Memory B cell (primary cell): ENCODE measurements at regions not wholly inside any gene's neighbourhood (a gene's known extent, or its start where the extent isn't known, plus 50 kb on each side); places are given as distances from the start of the nearest gene placed in this dataset.

Experiments used
- ATAC-seq: fragments of 150-1000 bp; cut with Tn5 transposase; 2 replicates; pipeline ENCODE4 v1.10.0; 2021; ENCODE audit warnings: low read depth, mild to moderate bottlenecking, moderate library complexity
- DNase-seq, 2 donors: peaks; one replicate each; pipeline ENCODE4 v3.0.0; 2022; ENCODE audit warnings: low spot score in 2 of 2
- H3K27ac Mint-ChIP-seq: one replicate; pipeline ENCODE4 v1.8.0; 2022; ENCODE audit warnings: mild to moderate bottlenecking, moderate library complexity, mixed read lengths
- H3K27me3 Mint-ChIP-seq: one replicate; pipeline ENCODE4 v1.8.0; 2022; ENCODE audit warnings: mixed read lengths
- H3K36me3 Mint-ChIP-seq: one replicate; pipeline ENCODE4 v1.8.0; 2022; ENCODE audit warnings: mild to moderate bottlenecking, mixed read lengths
- H3K4me1 Mint-ChIP-seq: one replicate; pipeline ENCODE4 v1.8.0; 2022; ENCODE audit warnings: mixed read lengths
- H3K4me3 Mint-ChIP-seq: one replicate; pipeline ENCODE4 v1.8.0; 2022; ENCODE audit warnings: mild to moderate bottlenecking, moderate library complexity, mixed read lengths
- H3K9me3 Mint-ChIP-seq: one replicate; pipeline ENCODE4 v1.8.0; 2022; ENCODE audit warnings: mixed read lengths

- no peak overlapping the region for H3K27ac Mint-ChIP-seq
- ATAC-seq, result no peak
- H3K27me3 Mint-ChIP-seq, result peaks cover 11% of the 10 kb centered on the region
- H3K36me3 Mint-ChIP-seq, result no peaks in the 10 kb centered on the region
- H3K4me3 Mint-ChIP-seq, result no peak overlapping the region
- H3K4me1 Mint-ChIP-seq, result no peaks in the 10 kb centered on the region
- peaks cover 2% of the 10 kb centered on the region for H3K9me3 Mint-ChIP-seq
- DNase-seq, result no peak
Measured at GRCh38 chr11:112783945-112784322, 177.3 kb upstream of the NCAM1 start.

- Mint-ChIP-seq H3K4me1 (no peaks in the 10 kb centered on the region), H3K9me3 (peaks cover 2% of the 10 kb centered on the region), H3K36me3 (no peaks in the 10 kb centered on the region), H3K27ac (no peak overlapping the region), H3K4me3 (no peak overlapping the region), H3K27me3 (peaks cover 7% of the 10 kb centered on the region)
- ATAC-seq (no peak), DNase-seq (no peak)
Measured at GRCh38 chr11:112784323-112785073, 176.7 kb upstream of the NCAM1 start.

GRCh38 chr11:112785149-112785548, 176.1 kb upstream of the NCAM1 start:
- H3K4me3 Mint-ChIP-seq, result no peak overlapping the region
- DNase-seq (no peak), ATAC-seq (no peak)
- H3K9me3 Mint-ChIP-seq, result peaks cover 2% of the 10 kb centered on the region
- H3K36me3 Mint-ChIP-seq, result no peaks in the 10 kb centered on the region
- H3K4me1 Mint-ChIP-seq, result no peaks in the 10 kb centered on the region
- H3K27me3 Mint-ChIP-seq, result peaks cover 6% of the 10 kb centered on the region
- H3K27ac Mint-ChIP-seq, result no peak overlapping the region

- no peak overlapping the region for H3K27ac Mint-ChIP-seq
- no peaks in the 10 kb centered on the region for H3K4me1 Mint-ChIP-seq
- DNase-seq (no peak), ATAC-seq (no peak)
- H3K36me3 Mint-ChIP-seq, result no peaks in the 10 kb centered on the region
- no peak overlapping the region for H3K4me3 Mint-ChIP-seq
- peaks cover 6% of the 10 kb centered on the region for H3K27me3 Mint-ChIP-seq
- H3K9me3 Mint-ChIP-seq, result peaks cover 2% of the 10 kb centered on the region
Measured at GRCh38 chr11:112785719-112786118, 175.5 kb upstream of the NCAM1 start.

GRCh38 chr11:112786196-112786595, 175.0 kb upstream of the NCAM1 start:
- no peak overlapping the region for H3K4me3 Mint-ChIP-seq
- H3K4me1 Mint-ChIP-seq, result no peaks in the 10 kb centered on the region
- ATAC-seq, result no peak
- peaks cover 6% of the 10 kb centered on the region for H3K27me3 Mint-ChIP-seq
- no peak for DNase-seq
- no peak overlapping the region for H3K27ac Mint-ChIP-seq
- H3K36me3 Mint-ChIP-seq, result no peaks in the 10 kb centered on the region
- H3K9me3 Mint-ChIP-seq, result peaks cover 2% of the 10 kb centered on the region

GRCh38 chr11:112786886-112787530, 174.2 kb upstream of the NCAM1 start:
- Mint-ChIP-seq H3K36me3 (no peaks in the 10 kb centered on the region), H3K9me3 (peaks cover 2% of the 10 kb centered on the region), H3K27ac (no peak overlapping the region), H3K27me3 (peaks cover 4% of the 10 kb centered on the region), H3K4me3 (no peak overlapping the region), H3K4me1 (no peaks in the 10 kb centered on the region)
- ATAC-seq, result no peak
- DNase-seq, result no peak

DNA sequence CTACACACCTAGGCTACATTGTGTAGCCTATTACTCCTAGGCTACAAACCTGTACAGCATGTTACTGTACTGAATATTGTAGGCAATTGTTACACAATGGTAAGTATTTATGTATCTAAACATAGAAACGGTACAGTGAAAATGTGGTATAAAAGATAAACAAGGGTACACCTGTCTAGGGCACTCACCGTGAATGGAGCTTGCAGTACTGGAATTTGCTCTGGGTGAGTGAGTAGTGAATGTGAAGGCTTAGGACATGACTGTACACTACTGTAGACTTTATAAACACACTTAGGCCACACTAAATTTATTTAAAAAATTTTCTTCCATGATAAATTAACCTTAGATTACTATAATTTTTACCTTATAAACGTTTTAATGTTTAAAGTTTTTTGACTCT, 171.7 kb upstream of the NCAM1 start:
- Mint-ChIP-seq H3K27me3 (peaks cover 4% of the 10 kb centered on the region), H3K4me1 (no peaks in the 10 kb centered on the region), H3K36me3 (no peaks in the 10 kb centered on the region), H3K27ac (no peak overlapping the region), H3K9me3 (no peaks in the 10 kb centered on the region), H3K4me3 (no peak overlapping the region)
- ATAC-seq (no peak), DNase-seq (no peak)

DNA sequence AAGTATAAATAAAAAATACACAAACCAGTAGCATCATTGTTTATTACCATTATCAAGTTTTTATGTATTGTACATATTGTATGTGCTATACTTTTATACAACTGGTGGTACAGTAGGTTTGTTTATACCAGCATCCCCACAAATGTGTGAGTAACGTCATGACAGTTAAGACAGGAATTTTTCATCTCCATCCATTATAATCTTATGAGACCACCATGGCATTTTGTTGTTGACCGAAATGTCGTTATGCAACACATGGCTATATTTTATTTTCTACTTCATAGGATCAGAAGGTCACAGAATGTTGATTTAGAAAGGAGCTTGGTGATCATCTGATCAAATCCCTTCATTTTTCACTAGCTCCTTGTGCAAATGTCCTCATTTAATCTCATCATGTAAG, 170.9 kb upstream of the NCAM1 start:
- DNase-seq, result no peak
- Mint-ChIP-seq H3K27ac (no peak overlapping the region), H3K9me3 (no peaks in the 10 kb centered on the region), H3K36me3 (no peaks in the 10 kb centered on the region), H3K4me3 (no peak overlapping the region), H3K27me3 (peaks cover 4% of the 10 kb centered on the region), H3K4me1 (no peaks in the 10 kb centered on the region)
- no peak for ATAC-seq

DNA sequence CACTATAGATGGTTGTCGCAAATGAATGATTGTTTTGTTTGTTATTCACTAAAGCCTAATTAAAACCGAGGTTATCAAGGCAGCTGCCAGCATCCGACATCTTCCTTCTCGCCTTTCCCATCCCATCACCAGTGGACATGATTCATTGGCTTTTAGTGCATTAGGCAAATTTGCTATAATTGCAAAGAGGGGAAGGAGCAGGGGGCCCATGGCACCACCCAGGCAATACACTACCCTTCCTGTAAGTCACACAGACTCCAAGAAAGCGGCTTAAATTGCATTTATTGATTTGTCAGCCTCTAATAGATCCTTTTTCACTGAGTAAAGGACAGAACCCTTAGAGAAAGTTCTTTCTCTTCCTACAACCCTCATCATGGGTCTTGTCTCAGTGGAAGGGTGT, 169.2 kb upstream of the NCAM1 start:
- no peak for DNase-seq
- Mint-ChIP-seq H3K4me1 (no peaks in the 10 kb centered on the region), H3K9me3 (no peaks in the 10 kb centered on the region), H3K4me3 (no peak overlapping the region), H3K27ac (no peak overlapping the region), H3K27me3 (peaks cover 2% of the 10 kb centered on the region), H3K36me3 (no peaks in the 10 kb centered on the region)
- ATAC-seq, result no peak

GRCh38 chr11:112793416-112793815, 167.8 kb upstream of the NCAM1 start:
- H3K36me3 Mint-ChIP-seq, result no peaks in the 10 kb centered on the region
- ATAC-seq (no peak), DNase-seq (no peak)
- no peak overlapping the region for H3K4me3 Mint-ChIP-seq
- H3K4me1 Mint-ChIP-seq, result no peaks in the 10 kb centered on the region
- H3K27ac Mint-ChIP-seq, result no peak overlapping the region
- H3K27me3 Mint-ChIP-seq, result peaks cover 3% of the 10 kb centered on the region
- no peaks in the 10 kb centered on the region for H3K9me3 Mint-ChIP-seq

DNA sequence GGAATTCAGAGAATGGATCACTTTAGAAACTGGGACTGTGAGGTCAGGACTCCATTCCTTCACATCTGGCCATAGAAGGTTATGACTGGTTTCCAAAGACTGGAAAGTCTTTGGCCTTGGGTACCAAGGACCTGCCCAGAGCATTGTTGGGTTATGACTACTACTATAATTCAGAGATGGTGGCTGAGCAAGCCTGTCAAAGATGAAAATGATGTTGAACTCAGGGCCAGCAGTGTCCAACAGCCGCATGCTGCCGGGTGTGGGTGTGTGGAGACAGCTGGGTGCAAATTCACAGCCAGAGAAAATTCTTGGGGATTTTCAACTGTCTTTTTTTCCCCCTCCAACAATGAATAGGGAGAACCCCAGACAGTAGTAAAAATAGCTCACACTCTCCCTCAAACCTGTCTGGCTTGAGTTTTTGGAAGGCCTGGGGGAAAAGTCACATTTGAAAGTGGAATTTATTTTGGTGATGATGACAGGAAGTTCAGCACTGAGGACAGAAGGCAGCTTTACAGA, 166.8 kb upstream of the NCAM1 start:
- Mint-ChIP-seq H3K36me3 (no peaks in the 10 kb centered on the region), H3K27me3 (peaks cover 3% of the 10 kb centered on the region), H3K4me1 (no peaks in the 10 kb centered on the region), H3K9me3 (no peaks in the 10 kb centered on the region), H3K4me3 (no peak overlapping the region), H3K27ac (no peak overlapping the region)
- DNase-seq (no peak), ATAC-seq (no peak)

GRCh38 chr11:112795142-112795815, 165.9 kb upstream of the NCAM1 start:
- H3K4me1 Mint-ChIP-seq, result no peaks in the 10 kb centered on the region
- peaks cover 5% of the 10 kb centered on the region for H3K27me3 Mint-ChIP-seq
- no peak overlapping the region for H3K27ac Mint-ChIP-seq
- no peak for ATAC-seq
- H3K9me3 Mint-ChIP-seq, result no peaks in the 10 kb centered on the region
- no peaks in the 10 kb centered on the region for H3K36me3 Mint-ChIP-seq
- DNase-seq, result no peak
- H3K4me3 Mint-ChIP-seq, result no peak overlapping the region

- ATAC-seq (no peak), DNase-seq (no peak)
- H3K36me3 Mint-ChIP-seq, result no peaks in the 10 kb centered on the region
- H3K27me3 Mint-ChIP-seq, result peaks cover 5% of the 10 kb centered on the region
- no peaks in the 10 kb centered on the region for H3K4me1 Mint-ChIP-seq
- no peak overlapping the region for H3K4me3 Mint-ChIP-seq
- no peaks in the 10 kb centered on the region for H3K9me3 Mint-ChIP-seq
- no peak overlapping the region for H3K27ac Mint-ChIP-seq
Measured at GRCh38 chr11:112795911-112796649, 165.1 kb upstream of the NCAM1 start.

GRCh38 chr11:112797092-112797491, 164.1 kb upstream of the NCAM1 start:
- Mint-ChIP-seq H3K36me3 (no peaks in the 10 kb centered on the region), H3K4me3 (no peak overlapping the region), H3K9me3 (no peaks in the 10 kb centered on the region), H3K27me3 (peaks cover 5% of the 10 kb centered on the region), H3K27ac (no peak overlapping the region), H3K4me1 (no peaks in the 10 kb centered on the region)
- DNase-seq (no peak), ATAC-seq (no peak)
